Small intestine (tissue), 7 donors: ENCODE measurements at regions not wholly inside any gene's neighbourhood (a gene's known extent, or its start where the extent isn't known, plus 50 kb on each side); places are given as distances from the start of the nearest gene placed in this dataset.

Source experiments
- DNase-seq, 2 donors: peaks; one replicate each; pipeline versions ENCODE4 v3.0.0 to v3.0.0-alpha.2; 2013
- FAIRE-seq: peaks from 2 replicates; lab custom pipeline; 2012; peaks lifted over from hg19 to GRCh38; lab: Jason Lieb, UNC
- H3K27ac ChIP-seq, 3 donors: one replicate each; pipeline ENCODE4 v1.5.1; 2013; ENCODE audit warnings: low read length in 2 of 3, mild to moderate bottlenecking in 2 of 3, control low read depth in 1 of 3, inconsistent platforms in 1 of 3, low read depth in 1 of 3, moderate library complexity in 1 of 3
- H3K27me3 ChIP-seq, 3 donors: one replicate each; pipeline ENCODE4 v1.6.1; 2013; ENCODE audit warnings: low read length in 3 of 3, inconsistent platforms in 1 of 3; ENCODE audit not compliant: control insufficient read depth in 3 of 3, insufficient read depth in 3 of 3
- H3K36me3 ChIP-seq, 3 donors: one replicate each; pipeline ENCODE4 v1.6.1; 2013; ENCODE audit warnings: low read length in 3 of 3, inconsistent platforms in 1 of 3, low read depth in 1 of 3, mild to moderate bottlenecking in 1 of 3, moderate library complexity in 1 of 3; ENCODE audit not compliant: control insufficient read depth in 3 of 3, insufficient read depth in 2 of 3
- H3K4me1 ChIP-seq, 3 donors: one replicate each; pipeline ENCODE4 v1.6.1; 2013; ENCODE audit warnings: low read length in 2 of 3, inconsistent platforms in 1 of 3, low read depth in 1 of 3, mild to moderate bottlenecking in 1 of 3, moderate library complexity in 1 of 3; ENCODE audit not compliant: control insufficient read depth in 3 of 3, insufficient read depth in 2 of 3
- H3K4me3 ChIP-seq, 3 donors: one replicate each; pipeline ENCODE4 v1.5.1; 2013; ENCODE audit warnings: low read length in 3 of 3, control low read depth in 1 of 3, inconsistent platforms in 1 of 3, low read depth in 1 of 3, mild to moderate bottlenecking in 1 of 3, moderate library complexity in 1 of 3
- H3K9me3 ChIP-seq, 2 donors: one replicate each; pipeline ENCODE4 v1.6.1; 2013; ENCODE audit warnings: low read depth in 1 of 2, low read length in 1 of 2; ENCODE audit not compliant: control insufficient read depth in 2 of 2, insufficient read depth in 1 of 2
- WGBS, 3 donors: extraction: QIAGEN DNeasy Blood & Tissue Kit; methylation state at CpG; one replicate each; pipeline ENCODE4 v1.1.7; 2013; 5-methylcytosine and 5-hydroxymethylcytosine counted together
- donor health status: healthy with polysubstance abuse.
- donor health status: control.
- donor health status: control.
- donor health status: Bipolar disorder and iron deficiency.
- donor health status: healthy.

- Histone ChIP-seq H3K27me3 (no peaks in the 10 kb centered on the region), H3K4me3 (no peak overlapping the region), H3K36me3 (no peaks in the 10 kb centered on the region), H3K9me3 (no peaks in the 10 kb centered on the region), H3K4me1 (no peaks in the 10 kb centered on the region), H3K27ac (no peak overlapping the region)
- 83 to 92% (median 88%) methylated on average over 1 of the region's 1 CpG for WGBS, 3 donors
- FAIRE-seq = no peak
- DNase-seq = no peak
Measured at GRCh38 chr18:39527465-39527864, 1961.9 kb upstream of the CELF4 start.

GRCh38 chr18:39524370-39524769 lies 1958.8 kb upstream of the CELF4 start:
- FAIRE-seq (no peak), DNase-seq (no peak)
- Histone ChIP-seq H3K9me3 (no peaks in the 10 kb centered on the region), H3K27ac (no peak overlapping the region), H3K27me3 (no peaks in the 10 kb centered on the region), H3K4me1 (no peaks in the 10 kb centered on the region), H3K36me3 (no peaks in the 10 kb centered on the region), H3K4me3 (no peak overlapping the region)

- Histone ChIP-seq H3K27ac (no peak overlapping the region), H3K4me3 (no peak overlapping the region), H3K27me3 (no peaks in the 10 kb centered on the region), H3K36me3 (no peaks in the 10 kb centered on the region), H3K9me3 (no peaks in the 10 kb centered on the region), H3K4me1 (no peaks in the 10 kb centered on the region)
- FAIRE-seq (no peak), DNase-seq (peak in 1 of 2 donors; percentile 6)
- WGBS, 3 donors = 96 to 100% (median 97%) methylated on average over 1 of the region's 1 CpG
Measured at GRCh38 chr18:39523281-39523680, 1957.7 kb upstream of the CELF4 start.

- no peak for DNase-seq
- no peaks in the 10 kb centered on the region for H3K4me1 ChIP-seq
- no peak overlapping the region for H3K27ac ChIP-seq
- H3K9me3 ChIP-seq = no peaks in the 10 kb centered on the region
- no peak for FAIRE-seq
- H3K4me3 ChIP-seq = no peak overlapping the region
- no peaks in the 10 kb centered on the region for H3K36me3 ChIP-seq
- no peaks in the 10 kb centered on the region for H3K27me3 ChIP-seq
Measured at GRCh38 chr18:39521164-39521563, 1955.6 kb upstream of the CELF4 start.

- H3K9me3 ChIP-seq = no peaks in the 10 kb centered on the region
- FAIRE-seq (no peak), DNase-seq (no peak)
- H3K36me3 ChIP-seq = no peaks in the 10 kb centered on the region
- 75 to 90% (median 86%) methylated on average over 2 of the region's 2 CpGs for WGBS, 3 donors
- H3K27me3 ChIP-seq = no peaks in the 10 kb centered on the region
- no peak overlapping the region for H3K4me3 ChIP-seq
- no peaks in the 10 kb centered on the region for H3K4me1 ChIP-seq
- no peak overlapping the region for H3K27ac ChIP-seq
Measured at GRCh38 chr18:39519741-39520140, 1954.1 kb upstream of the CELF4 start.

GRCh38 chr18:39515299-39515698 lies 1949.7 kb upstream of the CELF4 start:
- no peak for FAIRE-seq
- 85 to 92% (median 89%) methylated on average over 3 of the region's 3 CpGs for WGBS, 3 donors

GRCh38 chr18:39513186-39513585 lies 1947.6 kb upstream of the CELF4 start:
- FAIRE-seq = no peak
- no peaks in the 10 kb centered on the region for H3K27me3 ChIP-seq
- 63 to 68% (median 66%) methylated on average over 3 of the region's 3 CpGs for WGBS, 3 donors
- H3K9me3 ChIP-seq = no peaks in the 10 kb centered on the region
- no peak overlapping the region for H3K27ac ChIP-seq
- no peaks in the 10 kb centered on the region for H3K36me3 ChIP-seq
- H3K4me1 ChIP-seq = no peaks in the 10 kb centered on the region
- H3K4me3 ChIP-seq = no peak overlapping the region
- no peak for DNase-seq

More at GRCh38 chr18:39515299-39515698, 1949.7 kb upstream of the CELF4 start:
- no peak for DNase-seq
- Histone ChIP-seq H3K4me3 (no peak overlapping the region), H3K27me3 (no peaks in the 10 kb centered on the region), H3K27ac (no peak overlapping the region), H3K9me3 (no peaks in the 10 kb centered on the region), H3K36me3 (no peaks in the 10 kb centered on the region), H3K4me1 (no peaks in the 10 kb centered on the region)

GRCh38 chr18:39506581-39507330 lies 1941.2 kb upstream of the CELF4 start:
- FAIRE-seq = no peak
- 71 to 77% (median 76%) methylated on average over 5 of the region's 5 CpGs for WGBS, 3 donors
- Histone ChIP-seq H3K4me1 (no peaks in the 10 kb centered on the region), H3K27me3 (no peaks in the 10 kb centered on the region), H3K36me3 (no peaks in the 10 kb centered on the region), H3K9me3 (no peaks in the 10 kb centered on the region), H3K27ac (no peak overlapping the region), H3K4me3 (no peak overlapping the region)
- no peak for DNase-seq

GRCh38 chr18:39500306-39500705 lies 1934.7 kb upstream of the CELF4 start:
- FAIRE-seq (no peak), DNase-seq (no peak)
- 60 to 63% (median 63%) methylated on average over 3 of the region's 3 CpGs for WGBS, 3 donors

More at GRCh38 chr18:39500306-39500705, 1934.7 kb upstream of the CELF4 start:
- Histone ChIP-seq H3K4me3 (no peak overlapping the region), H3K4me1 (peaks cover 0 to under 1% (median 0%) of the 10 kb centered on the region in 3 donors), H3K36me3 (no peaks in the 10 kb centered on the region), H3K27me3 (no peaks in the 10 kb centered on the region), H3K9me3 (peaks cover 0 to 2% of the 10 kb centered on the region in 2 donors), H3K27ac (no peak overlapping the region)
